ENCODE measurements at regions not wholly inside any gene's neighbourhood (a gene's known extent, or its start where the extent isn't known, plus 50 kb on each side); places are given as distances from the start of the nearest gene placed in this dataset.

DNA sequence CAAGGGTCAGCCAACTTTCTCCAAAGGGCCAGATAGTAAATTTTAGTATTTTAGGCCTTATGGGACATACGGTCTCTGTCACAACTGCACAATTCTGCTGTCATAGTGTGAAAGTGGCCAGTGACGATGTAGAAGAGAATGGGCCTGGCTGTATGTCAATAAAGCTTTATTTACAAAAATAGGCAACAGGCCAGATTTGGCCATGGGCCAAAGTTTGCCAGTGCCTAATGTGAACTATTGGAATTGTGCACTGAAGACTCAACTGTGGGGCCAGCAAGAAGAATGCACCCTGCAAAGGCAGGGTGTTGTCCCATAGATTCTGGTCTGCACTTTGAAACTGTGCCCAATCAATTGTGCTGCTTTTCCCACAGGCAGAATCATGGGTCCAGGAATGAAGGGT is 69.4 kb upstream of the PRR23E start:
- H3K27me3 Mint-ChIP-seq (ENCODE audit: low read depth): peaks cover 48% of the 10 kb centered on the region
- H3K27ac Mint-ChIP-seq: no peak overlapping the region
- peaks cover 6% of the 10 kb centered on the region for H3K9me3 Mint-ChIP-seq
- no peaks in the 10 kb centered on the region for H3K4me1 Mint-ChIP-seq
- H3K36me3 Mint-ChIP-seq (ENCODE audit: low read depth): no peaks in the 10 kb centered on the region
- no peak overlapping the region for H3K4me3 Mint-ChIP-seq
- TF ChIP-seq, protein P1, sequence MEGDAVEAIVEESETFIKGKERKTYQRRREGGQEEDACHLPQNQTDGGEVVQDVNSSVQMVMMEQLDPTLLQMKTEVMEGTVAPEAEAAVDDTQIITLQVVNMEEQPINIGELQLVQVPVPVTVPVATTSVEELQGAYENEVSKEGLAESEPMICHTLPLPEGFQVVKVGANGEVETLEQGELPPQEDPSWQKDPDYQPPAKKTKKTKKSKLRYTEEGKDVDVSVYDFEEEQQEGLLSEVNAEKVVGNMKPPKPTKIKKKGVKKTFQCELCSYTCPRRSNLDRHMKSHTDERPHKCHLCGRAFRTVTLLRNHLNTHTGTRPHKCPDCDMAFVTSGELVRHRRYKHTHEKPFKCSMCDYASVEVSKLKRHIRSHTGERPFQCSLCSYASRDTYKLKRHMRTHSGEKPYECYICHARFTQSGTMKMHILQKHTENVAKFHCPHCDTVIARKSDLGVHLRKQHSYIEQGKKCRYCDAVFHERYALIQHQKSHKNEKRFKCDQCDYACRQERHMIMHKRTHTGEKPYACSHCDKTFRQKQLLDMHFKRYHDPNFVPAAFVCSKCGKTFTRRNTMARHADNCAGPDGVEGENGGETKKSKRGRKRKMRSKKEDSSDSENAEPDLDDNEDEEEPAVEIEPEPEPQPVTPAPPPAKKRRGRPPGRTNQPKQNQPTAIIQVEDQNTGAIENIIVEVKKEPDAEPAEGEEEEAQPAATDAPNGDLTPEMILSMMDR (IDR thresholded peaks at IDR 0.05; ENCODE audit: unreplicated experiment in 3 of 3): no peak

DNA sequence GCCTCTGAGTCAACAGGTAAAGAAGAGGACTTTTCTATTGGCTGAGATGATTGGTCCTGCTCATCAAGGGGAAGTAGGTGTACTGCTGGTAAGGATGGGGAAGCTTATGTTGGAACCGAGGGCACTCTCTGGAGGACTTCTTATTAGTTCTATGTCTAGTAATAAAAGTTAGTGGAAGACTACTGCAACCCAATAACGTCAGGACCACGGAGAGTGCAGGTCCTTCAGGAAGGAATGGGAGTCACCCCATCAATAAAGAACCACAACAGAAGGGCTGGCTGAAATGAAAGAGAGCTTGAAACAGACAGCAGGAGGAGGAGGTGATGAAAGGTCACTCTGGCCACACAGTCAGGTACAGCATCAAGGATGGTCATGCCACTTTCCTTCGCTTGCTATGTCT is 68.8 kb upstream of the PRR23E start:
- Mint-ChIP-seq H3K27ac (no peak overlapping the region), H3K27me3 (ENCODE audit: low read depth) (peaks cover 48% of the 10 kb centered on the region), H3K4me1 (no peaks in the 10 kb centered on the region), H3K36me3 (ENCODE audit: low read depth) (no peaks in the 10 kb centered on the region), H3K9me3 (peaks cover 6% of the 10 kb centered on the region), H3K4me3 (no peak overlapping the region)
- TF ChIP-seq, protein P1 (IDR thresholded peaks at IDR 0.05; ENCODE audit: unreplicated experiment in 3 of 3): no peak

DNA sequence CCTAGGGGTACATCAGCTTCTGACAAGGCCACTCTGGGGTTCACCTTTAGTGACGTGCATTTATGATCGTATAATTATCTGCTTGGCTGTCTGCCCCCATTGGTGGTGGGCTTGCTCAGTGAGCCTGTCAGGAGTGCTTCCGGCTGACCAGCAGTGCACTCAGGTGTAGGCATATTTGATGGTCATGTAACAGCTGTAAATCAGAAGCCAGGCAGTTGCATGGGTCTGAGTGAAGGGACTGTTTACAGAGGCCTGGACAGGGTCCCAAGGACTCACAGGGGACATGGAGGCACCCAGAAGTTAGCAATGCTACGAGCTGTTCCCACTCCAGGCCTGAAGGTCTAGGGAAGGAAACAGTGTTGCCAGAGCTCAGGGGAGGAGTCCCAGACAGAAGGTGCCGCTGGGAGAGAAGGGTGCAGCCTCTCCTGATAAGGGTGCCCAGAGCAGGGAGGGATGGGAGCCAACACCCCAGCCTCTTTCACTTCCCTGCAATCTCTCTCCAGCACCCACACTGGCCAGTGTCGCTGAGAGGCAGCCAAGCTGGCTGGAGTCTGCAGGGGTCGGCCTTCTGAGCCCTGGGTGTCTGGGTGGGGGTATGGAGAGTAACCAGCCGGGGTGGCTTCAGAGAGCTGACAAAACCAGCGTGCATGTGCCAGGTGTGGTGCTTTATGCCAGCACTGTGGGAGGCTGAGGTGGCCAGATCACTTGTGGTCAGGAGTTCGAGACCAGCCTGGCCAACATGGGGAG is 61.3 kb upstream of the PRR23E start:
- no peak overlapping the region for H3K27ac Mint-ChIP-seq
- peaks cover 63% of the 10 kb centered on the region for H3K27me3 Mint-ChIP-seq (ENCODE audit: low read depth)
- no peaks in the 10 kb centered on the region for H3K36me3 Mint-ChIP-seq (ENCODE audit: low read depth)
- H3K4me1 Mint-ChIP-seq: peaks cover 14% of the 10 kb centered on the region
- TF ChIP-seq, protein P1 (IDR thresholded peaks at IDR 0.05; ENCODE audit: unreplicated experiment in 3 of 3): no peak
- H3K4me3 Mint-ChIP-seq: no peak overlapping the region
- H3K9me3 Mint-ChIP-seq: no peaks in the 10 kb centered on the region

- peaks cover 72% of the 10 kb centered on the region for H3K27me3 Mint-ChIP-seq (ENCODE audit: low read depth)
- no peak overlapping the region for H3K4me3 Mint-ChIP-seq
- H3K4me1 Mint-ChIP-seq: peaks cover 18% of the 10 kb centered on the region
- TF ChIP-seq, protein P1 (IDR thresholded peaks at IDR 0.05; ENCODE audit: unreplicated experiment in 3 of 3): no peak
- no peaks in the 10 kb centered on the region for H3K36me3 Mint-ChIP-seq (ENCODE audit: low read depth)
- H3K27ac Mint-ChIP-seq: no peak overlapping the region
- no peaks in the 10 kb centered on the region for H3K9me3 Mint-ChIP-seq
Observed at GRCh38 chr3:127132876-127133275, 60.1 kb upstream of the PRR23E start.

- no peaks in the 10 kb centered on the region for H3K9me3 Mint-ChIP-seq
- H3K36me3 Mint-ChIP-seq (ENCODE audit: low read depth): no peaks in the 10 kb centered on the region
- H3K4me3 Mint-ChIP-seq: no peak overlapping the region
- TF ChIP-seq, protein P1 (IDR thresholded peaks at IDR 0.05; ENCODE audit: unreplicated experiment in 3 of 3): no peak
- H3K27ac Mint-ChIP-seq: no peak overlapping the region
- H3K27me3 Mint-ChIP-seq (ENCODE audit: low read depth): peaks cover 83% of the 10 kb centered on the region
- H3K4me1 Mint-ChIP-seq: peaks cover 23% of the 10 kb centered on the region
Observed at GRCh38 chr3:127133971-127134370, 59.0 kb upstream of the PRR23E start.

- TF ChIP-seq, protein P1 (IDR thresholded peaks at IDR 0.05; ENCODE audit: unreplicated experiment in 3 of 3): no peak
- Mint-ChIP-seq H3K27me3 (ENCODE audit: low read depth) (peaks cover 83% of the 10 kb centered on the region), H3K36me3 (ENCODE audit: low read depth) (no peaks in the 10 kb centered on the region), H3K27ac (peak overlapping the region in 1 of 3 experiments; percentile 28), H3K4me1 (peaks cover 28% of the 10 kb centered on the region), H3K9me3 (no peaks in the 10 kb centered on the region), H3K4me3 (peak overlapping the region; percentile 37 to 76 (median 44))
Observed at GRCh38 chr3:127134466-127134865, 58.5 kb upstream of the PRR23E start.

All from nephron (organoid).